SK-N-SH (cell line): ENCODE measurements at regions not wholly inside any gene's neighbourhood (a gene's known extent, or its start where the extent isn't known, plus 50 kb on each side); places are given as distances from the start of the nearest gene placed in this dataset.

Experiments used
- CTCF ChIA-PET: fragments of 300-600, 350-600 bp; formaldehyde crosslinking; extraction: SDS; loops from one replicate; lab custom pipeline; 2021; lab: Yijun Ruan, JAX
- POLR2A ChIA-PET: fragments of 350-600 bp; sonication (Branson Sonifier 250); formaldehyde crosslinking; extraction: SDS; loops from one replicate; lab custom pipeline; 2020; ENCODE audit warnings: antibody characterized with exemption, inconsistent platforms; lab: Yijun Ruan, JAX
- DNase-seq: peaks from one replicate; pipeline ENCODE4 v3.0.0; 2012
- H2AFZ ChIP-seq: fragments of 200-600 bp; sonication (generic); 2 replicates; pipeline ENCODE4 v1.8.1; 2016; ENCODE audit warnings: antibody characterized with exemption, mild to moderate bottlenecking, low read depth
- H3F3A ChIP-seq: fragments of 200-600 bp; sonication (generic); replicated peaks from 2 replicates; pipeline ENCODE3; 2016; ENCODE audit warnings: antibody characterized with exemption, mild to moderate bottlenecking; ENCODE audit not compliant: insufficient read depth
- H3K27ac ChIP-seq, 2 experiments: fragments of 200-500 bp in 1 of 2; fragments of 200-600 bp in 1 of 2; sonication (Bioruptor generic) in 1 of 2; sonication (generic), shearing (Covaris generic) in 1 of 2; 2 replicates each; pipeline versions ENCODE4 v1.5.1 to v1.6.1; 2014 to 2016; ENCODE audit warnings: low read depth in 2 of 2, inconsistent platforms in 1 of 2, low read length in 1 of 2, mild to moderate bottlenecking in 1 of 2, mixed read lengths in 1 of 2
- H3K27me3 ChIP-seq: fragments of 200-600 bp; sonication (generic), shearing (Covaris generic); 2 replicates; pipeline ENCODE4 v1.6.1; 2016; ENCODE audit warnings: mixed run types; ENCODE audit not compliant: insufficient read depth
- H3K36me3 ChIP-seq, 2 experiments: fragments of 200-500 bp in 1 of 2; fragments of 200-600 bp in 1 of 2; sonication (Bioruptor generic) in 1 of 2; sonication (generic) in 1 of 2; replicated peaks in 1 of 2; 2 replicates each; pipeline versions ENCODE3 to v1.5.1; 2014 to 2016; ENCODE audit warnings: low read length in 1 of 2, mild to moderate bottlenecking in 1 of 2; ENCODE audit not compliant: insufficient read depth in 2 of 2, control insufficient read depth in 1 of 2
- H3K4me1 ChIP-seq, 2 experiments: fragments of 200-500 bp in 1 of 2; fragments of 200-600 bp in 1 of 2; sonication (Bioruptor generic) in 1 of 2; sonication (generic), shearing (Covaris generic) in 1 of 2; 2 replicates each; pipeline versions ENCODE4 v1.5.1 to v1.6.1; 2014 to 2016; ENCODE audit warnings: low read depth in 1 of 2, low read length in 1 of 2, mixed run types in 1 of 2; ENCODE audit not compliant: insufficient read depth in 2 of 2, control insufficient read depth in 1 of 2
- H3K4me2 ChIP-seq: fragments of 200-600 bp; sonication (generic), shearing (Covaris generic); 2 replicates; pipeline ENCODE4 v1.6.1; 2017; ENCODE audit warnings: mixed run types
- H3K4me3 ChIP-seq, 2 experiments: fragments of 200-500 bp in 1 of 2; fragments of 200-600 bp in 1 of 2; sonication (Bioruptor generic) in 1 of 2; sonication (generic), shearing (Covaris generic) in 1 of 2; 2 replicates each; pipeline versions ENCODE4 v1.5.1 to v1.8.1; 2014 to 2016; ENCODE audit warnings: low read depth in 2 of 2, inconsistent platforms in 1 of 2, low read length in 1 of 2, mild to moderate bottlenecking in 1 of 2, mixed read lengths in 1 of 2, moderate library complexity in 1 of 2
- H3K79me2 ChIP-seq: fragments of 200-600 bp; sonication (generic); 2 replicates; pipeline ENCODE4 v1.8.1; 2017; ENCODE audit warnings: mild to moderate bottlenecking; ENCODE audit not compliant: insufficient read depth
- H3K9ac ChIP-seq: fragments of 200-600 bp; sonication (generic); 2 replicates; pipeline ENCODE4 v1.6.1; 2017; ENCODE audit warnings: mixed run types
- H3K9me2 ChIP-seq: fragments of 200-600 bp; sonication (generic); 2 replicates; pipeline ENCODE4 v1.6.1; 2017; ENCODE audit warnings: mixed run types
- H3K9me3 ChIP-seq: fragments of 200-600 bp; sonication (generic); 2 replicates; pipeline ENCODE4 v1.6.1; 2017; ENCODE audit warnings: mixed run types, mild to moderate bottlenecking, moderate library complexity
- H4K20me1 ChIP-seq: fragments of 200-600 bp; sonication (generic); 2 replicates; pipeline ENCODE4 v1.6.1; 2017; ENCODE audit warnings: mild to moderate bottlenecking, mixed run types; ENCODE audit not compliant: insufficient read depth
- CHD2 ChIP-seq: fragments of 150-350 bp; IDR thresholded peaks from 2 replicates; pipeline ENCODE4 v1.6.1; 2018; ENCODE audit warnings: low read length; ENCODE audit not compliant: partially characterized antibody
- ELF1 ChIP-seq: IDR thresholded peaks from 2 replicates; pipeline ENCODE4 v1.4.0; 2012
- GABPA ChIP-seq: IDR thresholded peaks from 2 replicates; pipeline ENCODE4 v1.4.0; 2012; ENCODE audit warnings: low read depth, mild to moderate bottlenecking
- IRF3 ChIP-seq: fragments of 150-350 bp; IDR thresholded peaks from 2 replicates; pipeline ENCODE4 v1.6.1; 2016; ENCODE audit warnings: mild to moderate bottlenecking, low read depth, low read length
- JUND ChIP-seq: IDR thresholded peaks from 2 replicates; pipeline ENCODE4 v1.4.0; 2012
- MAX ChIP-seq: IDR thresholded peaks from 2 replicates; pipeline ENCODE4 v1.4.0; 2012; ENCODE audit warnings: low read depth
- MEF2A ChIP-seq: IDR thresholded peaks from 2 replicates; pipeline ENCODE4 v1.4.0; 2012; ENCODE audit warnings: low read depth, borderline replicate concordance
- MXI1 ChIP-seq: IDR thresholded peaks from 2 replicates; pipeline ENCODE4 v1.6.1; 2012; ENCODE audit warnings: mild to moderate bottlenecking, low read depth, low read length, improper control_type of control experiment
- PBX3 ChIP-seq: IDR thresholded peaks from 2 replicates; pipeline ENCODE4; 2012
- RAD21 ChIP-seq: IDR thresholded peaks from 2 replicates; pipeline ENCODE4 v1.6.1; 2012; ENCODE audit warnings: mild to moderate bottlenecking, low read length
- RCOR1 ChIP-seq: fragments of 150-350 bp; IDR thresholded peaks from 2 replicates; pipeline ENCODE4 v1.6.1; 2017; ENCODE audit warnings: antibody characterized with exemption, low read length
- REST ChIP-seq: IDR thresholded peaks from 2 replicates; pipeline ENCODE4 v1.6.1; 2012; ENCODE audit warnings: mild to moderate bottlenecking, low read depth, low read length, moderate library complexity
- RFX5 ChIP-seq: IDR thresholded peaks from 2 replicates; pipeline ENCODE4 v1.6.1; 2012; ENCODE audit warnings: mild to moderate bottlenecking, improper control_type of control experiment, low read length
- SIN3A ChIP-seq: IDR thresholded peaks from 2 replicates; pipeline ENCODE4 v1.6.1; 2012; ENCODE audit warnings: low read depth, mild to moderate bottlenecking, low read length, moderate library complexity, borderline replicate concordance
- TEAD4 ChIP-seq: IDR thresholded peaks from 2 replicates; pipeline ENCODE4 v1.4.0; 2012; ENCODE audit warnings: mild to moderate bottlenecking, borderline replicate concordance; ENCODE audit not compliant: insufficient read depth
- ZBTB33 ChIP-seq: IDR thresholded peaks from 2 replicates; pipeline ENCODE4 v1.4.0; 2012; ENCODE audit warnings: low read depth, borderline replicate concordance
- WGBS: methylation state at CpG from one replicate; pipeline ENCODE4 v1.1.6; 2017; ENCODE audit warnings: low lambda C conversion rate; 5-methylcytosine and 5-hydroxymethylcytosine counted together

- Histone ChIP-seq H3K36me3 (no peaks in the 10 kb centered on the region), H3K79me2 (no peaks in the 10 kb centered on the region), H3K4me1 (no peaks in the 10 kb centered on the region), H2AFZ (no peak overlapping the region), H3K27ac (no peak overlapping the region), H4K20me1 (no peaks in the 10 kb centered on the region), H3K27me3 (no peaks in the 10 kb centered on the region), H3K9ac (no peak overlapping the region), H3K9me2 (no peaks in the 10 kb centered on the region), H3F3A (no peaks in the 10 kb centered on the region), H3K4me2 (no peak overlapping the region), H3K9me3 (no peaks in the 10 kb centered on the region), H3K4me3 (no peak overlapping the region)
- DNase-seq = no peak
- ChIA-PET POLR2A (no interaction called here), CTCF (no interaction called here)
- no peak for TF ChIP-seq IRF3
- TF ChIP-seq REST = no peak
- no peak for TF ChIP-seq ZBTB33
- no peak for TF ChIP-seq CHD2
- TF ChIP-seq MAX = no peak
- TF ChIP-seq MXI1 = no peak
- no peak for TF ChIP-seq SIN3A
- TF ChIP-seq TEAD4 = no peak
- no peak for TF ChIP-seq RFX5
- no peak for TF ChIP-seq PBX3
- TF ChIP-seq JUND = no peak
- TF ChIP-seq RAD21 = no peak
- TF ChIP-seq ELF1 = no peak
- TF ChIP-seq GABPA = no peak
- TF ChIP-seq MEF2A = no peak
- TF ChIP-seq RCOR1 = no peak
- WGBS = 0% methylated on average over 1 of the region's 1 CpG
These were observed 133.8 kb upstream of the PMCH start for GRCh38 chr12:102331419-102331818.
